ENCODE measurements at regions not wholly inside any gene's neighbourhood (a gene's known extent, or its start where the extent isn't known, plus 50 kb on each side); places are given as distances from the start of the nearest gene placed in this dataset.
"Not testable (repeated sequence)": the region's sequence is repeated elsewhere in the genome, so short reads cannot be mapped to it uniquely, and the experiment has no call there.

- H3K4me3 ChIP-seq (ENCODE audit: low read length) = no peak overlapping the region
- H3K27ac ChIP-seq (ENCODE audit: low read depth, low read length) = no peak overlapping the region
- no peaks in the 10 kb centered on the region for H3K4me1 ChIP-seq (ENCODE audit: control insufficient read depth, insufficient read depth, low read length)
- H3K9ac ChIP-seq (ENCODE audit: low read length) = no peak overlapping the region
- H3K27me3 ChIP-seq (ENCODE audit: control insufficient read depth, insufficient read depth, low read length) = no peaks in the 10 kb centered on the region
- H3K36me3 ChIP-seq (ENCODE audit: control insufficient read depth, insufficient read depth, low read length) = no peaks in the 10 kb centered on the region
These were observed 110.6 kb downstream of the DTWD1 start for GRCh38 chr15:49731187-49732099.

DNA sequence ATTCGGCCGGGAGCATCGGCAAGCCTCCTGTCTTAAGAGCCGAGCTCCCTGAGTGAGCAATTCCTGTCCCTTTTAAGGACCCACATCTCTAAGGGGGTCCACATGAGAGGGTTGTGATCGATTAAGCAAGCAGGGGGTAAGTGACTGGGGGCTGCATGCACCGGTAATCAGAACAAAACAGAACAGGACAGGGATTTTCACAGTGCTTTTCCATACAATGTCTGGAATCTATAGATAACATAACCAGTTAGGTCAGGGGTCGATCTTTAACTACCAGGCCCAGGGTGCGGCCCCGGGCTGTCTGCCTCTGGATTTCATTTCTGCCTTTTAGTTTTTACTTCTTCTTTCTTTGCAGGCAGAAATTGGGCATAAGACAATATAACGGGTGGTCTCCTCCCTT lies 111.3 kb downstream of the DTWD1 start:
- not testable (repeated sequence) for H3K27me3 ChIP-seq (ENCODE audit: control insufficient read depth, insufficient read depth, low read length); H3K36me3 ChIP-seq (ENCODE audit: control insufficient read depth, insufficient read depth, low read length); H3K27ac ChIP-seq (ENCODE audit: low read depth, low read length); H3K9ac ChIP-seq (ENCODE audit: low read length); H3K4me1 ChIP-seq (ENCODE audit: control insufficient read depth, insufficient read depth, low read length); H3K4me3 ChIP-seq (ENCODE audit: low read length)

DNA sequence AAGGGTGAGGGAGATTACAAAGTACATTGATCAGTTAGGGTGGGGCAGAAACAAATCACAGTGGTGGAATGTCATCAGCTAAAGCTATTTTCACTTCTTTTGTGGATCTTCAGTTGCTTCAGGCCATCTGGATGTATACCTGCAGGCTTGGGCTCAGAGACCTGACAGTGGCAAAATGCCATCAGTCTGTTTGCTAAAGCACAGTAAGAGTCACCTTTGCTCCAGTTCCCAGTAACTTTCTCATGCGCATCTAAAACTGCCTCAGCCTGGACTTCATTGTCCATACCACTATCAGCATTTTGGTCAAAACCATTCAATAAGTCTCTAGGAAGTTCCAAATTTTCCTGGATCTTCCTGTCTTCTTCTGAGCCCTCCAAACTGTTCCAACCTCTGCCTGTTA lies 113.2 kb downstream of the DTWD1 start:
- H3K4me1 ChIP-seq (ENCODE audit: control insufficient read depth, insufficient read depth, low read length); H3K27ac ChIP-seq (ENCODE audit: low read depth, low read length); H3K36me3 ChIP-seq (ENCODE audit: control insufficient read depth, insufficient read depth, low read length); H3K9ac ChIP-seq (ENCODE audit: low read length); H3K27me3 ChIP-seq (ENCODE audit: control insufficient read depth, insufficient read depth, low read length); H3K4me3 ChIP-seq (ENCODE audit: low read length): not testable (repeated sequence)

GRCh38 chr15:49734831-49735508 lies 114.1 kb downstream of the DTWD1 start:
- Histone ChIP-seq H3K36me3 (ENCODE audit: control insufficient read depth, insufficient read depth, low read length) (no peaks in the 10 kb centered on the region), H3K27me3 (ENCODE audit: control insufficient read depth, insufficient read depth, low read length) (no peaks in the 10 kb centered on the region), H3K27ac (ENCODE audit: low read depth, low read length) (no peak overlapping the region), H3K4me1 (ENCODE audit: control insufficient read depth, insufficient read depth, low read length) (no peaks in the 10 kb centered on the region), H3K4me3 (ENCODE audit: low read length) (no peak overlapping the region), H3K9ac (ENCODE audit: low read length) (no peak overlapping the region)

GRCh38 chr15:49737127-49737526 lies 116.3 kb downstream of the DTWD1 start:
- Histone ChIP-seq H3K27ac (ENCODE audit: low read depth, low read length) (no peak overlapping the region), H3K27me3 (ENCODE audit: control insufficient read depth, insufficient read depth, low read length) (no peaks in the 10 kb centered on the region), H3K36me3 (ENCODE audit: control insufficient read depth, insufficient read depth, low read length) (no peaks in the 10 kb centered on the region), H3K4me3 (ENCODE audit: low read length) (no peak overlapping the region), H3K9ac (ENCODE audit: low read length) (no peak overlapping the region), H3K4me1 (ENCODE audit: control insufficient read depth, insufficient read depth, low read length) (no peaks in the 10 kb centered on the region)

GRCh38 chr15:49741712-49742111 lies 120.9 kb downstream of the DTWD1 start:
- Histone ChIP-seq H3K27me3 (ENCODE audit: control insufficient read depth, insufficient read depth, low read length) (no peaks in the 10 kb centered on the region), H3K4me3 (ENCODE audit: low read length) (no peak overlapping the region), H3K9ac (ENCODE audit: low read length) (no peak overlapping the region), H3K36me3 (ENCODE audit: control insufficient read depth, insufficient read depth, low read length) (no peaks in the 10 kb centered on the region), H3K4me1 (ENCODE audit: control insufficient read depth, insufficient read depth, low read length) (no peaks in the 10 kb centered on the region), H3K27ac (ENCODE audit: low read depth, low read length) (no peak overlapping the region)

DNA sequence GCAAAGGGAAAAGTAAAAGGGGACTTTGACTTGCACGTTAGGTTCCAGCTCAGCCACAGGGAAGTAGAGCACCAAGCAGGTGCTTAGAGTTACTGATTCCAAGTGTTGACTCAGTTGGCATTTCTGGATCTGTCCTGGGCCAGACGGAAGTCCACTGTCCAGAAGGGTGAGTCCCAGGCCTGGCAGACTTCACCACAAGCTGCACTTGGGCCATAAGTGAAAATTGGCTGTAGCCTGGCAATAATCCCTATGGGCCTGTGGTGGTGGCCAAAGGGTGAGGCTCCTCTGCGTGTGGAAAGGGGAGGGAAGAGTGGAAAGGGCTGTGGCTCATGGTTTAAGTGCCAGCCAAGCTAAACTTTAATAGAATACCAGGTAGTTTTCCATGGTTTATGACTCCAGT lies 121.5 kb downstream of the DTWD1 start:
- H3K9ac ChIP-seq (ENCODE audit: low read length) = no peak overlapping the region
- no peaks in the 10 kb centered on the region for H3K4me1 ChIP-seq (ENCODE audit: control insufficient read depth, insufficient read depth, low read length)
- no peaks in the 10 kb centered on the region for H3K36me3 ChIP-seq (ENCODE audit: control insufficient read depth, insufficient read depth, low read length)
- no peak overlapping the region for H3K27ac ChIP-seq (ENCODE audit: low read depth, low read length)
- no peaks in the 10 kb centered on the region for H3K27me3 ChIP-seq (ENCODE audit: control insufficient read depth, insufficient read depth, low read length)
- no peak overlapping the region for H3K4me3 ChIP-seq (ENCODE audit: low read length)

- no peaks in the 10 kb centered on the region for H3K4me1 ChIP-seq (ENCODE audit: control insufficient read depth, insufficient read depth, low read length)
These were observed 126.5 kb downstream of the DTWD1 start for GRCh38 chr15:49747340-49747739.

DNA sequence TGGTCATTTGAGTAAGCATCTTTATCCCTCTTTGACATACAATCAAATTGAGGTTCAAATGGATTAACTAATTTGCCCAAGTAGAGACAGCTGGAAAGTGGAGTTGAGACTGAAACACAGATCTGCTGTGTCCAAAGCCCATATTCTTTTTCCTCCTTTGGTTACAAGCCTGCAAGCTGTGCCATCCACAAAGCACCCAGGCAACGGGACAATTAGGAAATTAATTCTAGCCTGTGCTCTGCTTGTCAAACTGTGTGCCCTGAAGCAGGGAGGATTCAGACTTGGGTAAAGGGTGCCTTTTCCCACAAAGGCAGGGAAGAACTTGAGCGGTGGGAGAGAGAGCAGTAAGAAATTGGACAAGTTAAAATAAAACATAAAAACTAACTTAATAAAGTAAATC lies 127.9 kb downstream of the DTWD1 start:
- no peaks in the 10 kb centered on the region for H3K36me3 ChIP-seq (ENCODE audit: control insufficient read depth, insufficient read depth, low read length)
- H3K9ac ChIP-seq (ENCODE audit: low read length) = no peak overlapping the region

More at GRCh38 chr15:49747340-49747739, 126.5 kb downstream of the DTWD1 start:
- no peaks in the 10 kb centered on the region for H3K27me3 ChIP-seq (ENCODE audit: control insufficient read depth, insufficient read depth, low read length)
- H3K9ac ChIP-seq (ENCODE audit: low read length) = no peak overlapping the region
- H3K36me3 ChIP-seq (ENCODE audit: control insufficient read depth, insufficient read depth, low read length) = no peaks in the 10 kb centered on the region
- H3K27ac ChIP-seq (ENCODE audit: low read depth, low read length) = no peak overlapping the region
- H3K4me3 ChIP-seq (ENCODE audit: low read length) = no peak overlapping the region

DNA sequence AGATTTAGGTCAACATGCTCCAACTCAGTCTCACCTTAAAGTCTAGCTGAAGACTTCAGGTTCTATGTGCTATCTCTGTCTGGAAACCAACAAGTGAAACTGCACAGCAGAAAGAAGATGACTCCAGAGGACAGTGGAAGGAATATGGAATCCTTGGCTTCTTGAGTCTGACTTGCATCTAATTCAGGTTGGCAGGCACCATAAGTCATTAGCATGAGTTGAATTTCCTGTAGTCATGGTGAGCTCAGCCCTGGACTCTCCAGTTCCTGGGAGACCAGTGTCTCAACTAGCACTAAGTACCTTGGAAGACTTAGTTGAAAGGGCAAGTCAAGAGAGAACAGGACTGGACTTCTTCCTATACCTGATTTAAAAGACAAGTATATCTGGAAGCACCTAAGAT lies 129.7 kb downstream of the DTWD1 start:
- Histone ChIP-seq H3K4me3 (ENCODE audit: low read length) (no peak overlapping the region), H3K4me1 (ENCODE audit: control insufficient read depth, insufficient read depth, low read length) (no peaks in the 10 kb centered on the region), H3K9ac (ENCODE audit: low read length) (no peak overlapping the region), H3K36me3 (ENCODE audit: control insufficient read depth, insufficient read depth, low read length) (no peaks in the 10 kb centered on the region), H3K27me3 (ENCODE audit: control insufficient read depth, insufficient read depth, low read length) (no peaks in the 10 kb centered on the region), H3K27ac (ENCODE audit: low read depth, low read length) (no peak overlapping the region)

More for the DNA sequence above, 127.9 kb downstream of the DTWD1 start:
- H3K27me3 ChIP-seq (ENCODE audit: control insufficient read depth, insufficient read depth, low read length) = no peaks in the 10 kb centered on the region
- no peak overlapping the region for H3K27ac ChIP-seq (ENCODE audit: low read depth, low read length)
- no peak overlapping the region for H3K4me3 ChIP-seq (ENCODE audit: low read length)
- no peaks in the 10 kb centered on the region for H3K4me1 ChIP-seq (ENCODE audit: control insufficient read depth, insufficient read depth, low read length)

DNA sequence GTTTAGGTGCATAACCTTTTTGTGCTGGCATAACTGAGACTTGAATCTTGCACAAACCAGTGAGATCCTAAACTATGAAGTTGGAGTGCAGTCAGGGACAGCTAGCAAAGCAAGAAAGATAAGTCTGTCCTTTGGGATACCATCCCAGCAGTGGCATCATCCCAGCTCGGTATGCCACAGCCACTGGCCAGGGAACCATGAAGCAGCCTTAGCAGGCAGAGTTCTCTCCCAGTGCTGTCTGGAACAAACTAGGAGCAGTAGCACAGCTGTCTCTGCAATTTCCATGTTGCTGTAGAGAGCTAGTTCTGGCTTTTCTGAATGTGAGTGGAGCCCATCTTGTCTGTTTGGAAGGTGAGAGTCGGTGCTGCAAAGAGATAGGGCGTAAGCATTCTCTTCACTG lies 130.3 kb downstream of the DTWD1 start:
- Histone ChIP-seq H3K36me3 (ENCODE audit: control insufficient read depth, insufficient read depth, low read length) (no peaks in the 10 kb centered on the region), H3K4me3 (ENCODE audit: low read length) (no peak overlapping the region), H3K27ac (ENCODE audit: low read depth, low read length) (no peak overlapping the region), H3K9ac (ENCODE audit: low read length) (no peak overlapping the region), H3K27me3 (ENCODE audit: control insufficient read depth, insufficient read depth, low read length) (no peaks in the 10 kb centered on the region), H3K4me1 (ENCODE audit: control insufficient read depth, insufficient read depth, low read length) (no peaks in the 10 kb centered on the region)

GRCh38 chr15:49751751-49752150 lies 130.9 kb downstream of the DTWD1 start:
- no peak overlapping the region for H3K4me3 ChIP-seq (ENCODE audit: low read length)
- H3K27me3 ChIP-seq (ENCODE audit: control insufficient read depth, insufficient read depth, low read length) = no peaks in the 10 kb centered on the region
- H3K4me1 ChIP-seq (ENCODE audit: control insufficient read depth, insufficient read depth, low read length) = no peaks in the 10 kb centered on the region
- no peaks in the 10 kb centered on the region for H3K36me3 ChIP-seq (ENCODE audit: control insufficient read depth, insufficient read depth, low read length)
- H3K9ac ChIP-seq (ENCODE audit: low read length) = no peak overlapping the region
- no peak overlapping the region for H3K27ac ChIP-seq (ENCODE audit: low read depth, low read length)

DNA sequence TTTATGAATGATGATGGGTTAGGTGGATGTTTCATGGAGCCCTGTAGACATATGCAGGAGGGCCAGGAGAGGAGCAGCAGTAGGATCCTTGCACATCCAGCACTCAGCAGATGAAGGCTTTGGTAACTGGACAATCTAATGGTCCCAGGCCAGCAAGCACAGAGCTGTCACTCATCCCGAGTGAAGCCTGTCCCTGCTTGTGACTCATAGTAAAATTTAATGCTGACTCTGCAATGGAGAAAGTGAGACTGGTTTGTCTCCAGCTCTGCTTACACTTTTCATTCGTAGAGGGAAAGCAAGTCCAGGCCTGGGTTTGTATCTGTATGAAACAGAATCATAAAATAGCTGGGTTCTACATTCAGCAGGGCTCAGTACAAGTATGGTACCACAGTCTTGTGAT lies 131.7 kb downstream of the DTWD1 start:
- H3K4me1 ChIP-seq (ENCODE audit: control insufficient read depth, insufficient read depth, low read length) = no peaks in the 10 kb centered on the region

More for the DNA sequence above, 131.7 kb downstream of the DTWD1 start:
- no peaks in the 10 kb centered on the region for H3K36me3 ChIP-seq (ENCODE audit: control insufficient read depth, insufficient read depth, low read length)
- H3K9ac ChIP-seq (ENCODE audit: low read length) = no peak overlapping the region
- H3K27me3 ChIP-seq (ENCODE audit: control insufficient read depth, insufficient read depth, low read length) = no peaks in the 10 kb centered on the region
- H3K4me3 ChIP-seq (ENCODE audit: low read length) = no peak overlapping the region
- H3K27ac ChIP-seq (ENCODE audit: low read depth, low read length) = no peak overlapping the region
